ENCODE measurements at regions not wholly inside any gene's neighbourhood (a gene's known extent, or its start where the extent isn't known, plus 50 kb on each side); places are given as distances from the start of the nearest gene placed in this dataset.

DNA sequence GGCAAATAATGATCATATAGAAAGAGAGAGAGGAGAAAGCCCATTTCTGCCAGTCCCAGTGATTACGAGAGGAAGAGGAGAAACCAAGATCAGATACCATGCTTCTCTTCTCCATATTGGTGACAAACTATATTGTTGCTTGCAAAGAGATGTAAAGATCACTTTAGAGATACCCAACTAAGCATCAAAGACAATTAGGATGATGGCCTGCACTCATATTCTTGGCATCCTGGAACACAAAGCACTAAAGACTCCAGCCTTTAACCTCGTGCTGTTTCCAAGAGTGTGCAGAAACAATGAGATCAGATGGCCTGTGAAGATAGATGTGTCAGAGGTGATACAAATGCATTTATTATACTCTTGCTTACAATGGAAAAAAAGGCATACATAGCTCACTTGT is 170.7 kb upstream of the TP63 start:
- H3K4me3 ChIP-seq (ENCODE audit: low read depth, low read length): no peak overlapping the region
- no peaks in the 10 kb centered on the region for H3K27me3 ChIP-seq (ENCODE audit: control insufficient read depth, insufficient read depth, low read length)
- TF ChIP-seq CTCF (IDR thresholded peaks at IDR 0.05; ENCODE audit: insufficient read depth, low read length, severe bottlenecking): no peak
- DNase-seq (ENCODE audit: low read depth) (no peak), FAIRE-seq (no peak)
- H3K36me3 ChIP-seq (ENCODE audit: control insufficient read depth, insufficient read depth, low read length): no peaks in the 10 kb centered on the region

GRCh38 chr3:189464799-189465198 is 166.4 kb upstream of the TP63 start:
- H3K36me3 ChIP-seq (ENCODE audit: control insufficient read depth, insufficient read depth, low read length): no peaks in the 10 kb centered on the region

DNA sequence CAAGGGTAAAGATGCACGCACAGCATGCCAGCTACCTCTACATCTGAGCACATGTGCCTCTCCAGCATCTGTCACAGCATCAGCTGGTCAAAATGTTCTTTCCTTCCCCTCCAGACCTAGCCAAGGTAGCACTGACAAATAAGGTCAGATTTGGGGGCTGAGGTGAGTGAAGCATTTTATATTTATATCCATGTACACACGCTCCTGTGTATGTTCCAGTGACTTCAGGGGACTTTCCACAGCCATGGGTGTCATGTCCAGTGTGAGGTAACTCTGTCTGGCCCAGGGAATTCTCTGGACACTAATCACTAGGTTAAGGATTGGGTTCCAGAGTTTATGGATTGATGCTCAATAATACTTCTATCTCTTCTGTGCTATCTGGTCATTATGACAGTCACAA is 165.2 kb upstream of the TP63 start:
- H3K27me3 ChIP-seq (ENCODE audit: control insufficient read depth, insufficient read depth, low read length): no peaks in the 10 kb centered on the region
- DNase-seq (ENCODE audit: low read depth) (no peak), FAIRE-seq (no peak)
- H3K4me3 ChIP-seq (ENCODE audit: low read depth, low read length): no peak overlapping the region
- no peaks in the 10 kb centered on the region for H3K36me3 ChIP-seq (ENCODE audit: control insufficient read depth, insufficient read depth, low read length)
- no peak for TF ChIP-seq CTCF (IDR thresholded peaks at IDR 0.05; ENCODE audit: insufficient read depth, low read length, severe bottlenecking)

More at GRCh38 chr3:189464799-189465198, 166.4 kb upstream of the TP63 start:
- DNase-seq (ENCODE audit: low read depth) (no peak), FAIRE-seq (no peak)
- TF ChIP-seq CTCF (IDR thresholded peaks at IDR 0.05; ENCODE audit: insufficient read depth, low read length, severe bottlenecking): no peak
- Histone ChIP-seq H3K27me3 (ENCODE audit: control insufficient read depth, insufficient read depth, low read length) (no peaks in the 10 kb centered on the region), H3K4me3 (ENCODE audit: low read depth, low read length) (no peak overlapping the region)

- no peak for TF ChIP-seq CTCF (IDR thresholded peaks at IDR 0.05; ENCODE audit: insufficient read depth, low read length, severe bottlenecking)
- DNase-seq (ENCODE audit: low read depth) (no peak), FAIRE-seq (no peak)
- Histone ChIP-seq H3K36me3 (ENCODE audit: control insufficient read depth, insufficient read depth, low read length) (no peaks in the 10 kb centered on the region), H3K4me3 (ENCODE audit: low read depth, low read length) (no peak overlapping the region), H3K27me3 (ENCODE audit: control insufficient read depth, insufficient read depth, low read length) (no peaks in the 10 kb centered on the region)
Observed at GRCh38 chr3:189467451-189467850, 163.7 kb upstream of the TP63 start.

DNA sequence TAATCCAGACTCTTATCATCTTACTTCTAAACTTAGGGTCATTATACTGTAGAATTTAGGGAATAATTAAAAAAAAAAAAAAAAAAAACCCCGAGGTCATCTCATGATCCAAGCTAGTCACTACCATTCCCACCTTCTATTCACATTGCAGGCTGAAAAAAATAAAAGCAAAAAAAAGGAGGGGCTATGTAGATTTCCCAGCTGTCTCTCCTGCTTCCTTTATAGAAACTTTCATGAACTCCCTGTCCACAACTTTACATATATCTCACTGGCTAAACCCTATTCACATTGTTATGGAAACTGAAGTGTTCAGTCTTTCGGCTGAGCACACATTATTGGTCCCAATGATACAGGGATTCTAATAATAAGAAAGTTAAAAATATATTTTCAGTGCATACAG is 156.2 kb upstream of the TP63 start:
- H3K4me3 ChIP-seq (ENCODE audit: low read depth, low read length): no peak overlapping the region
- no peaks in the 10 kb centered on the region for H3K36me3 ChIP-seq (ENCODE audit: control insufficient read depth, insufficient read depth, low read length)
- no peak for FAIRE-seq
- DNase-seq (ENCODE audit: low read depth): no peak
- H3K27me3 ChIP-seq (ENCODE audit: control insufficient read depth, insufficient read depth, low read length): no peaks in the 10 kb centered on the region
- TF ChIP-seq CTCF (IDR thresholded peaks at IDR 0.05; ENCODE audit: insufficient read depth, low read length, severe bottlenecking): no peak

GRCh38 chr3:189477614-189478013 is 153.6 kb upstream of the TP63 start:
- no peaks in the 10 kb centered on the region for H3K36me3 ChIP-seq (ENCODE audit: control insufficient read depth, insufficient read depth, low read length)
- no peaks in the 10 kb centered on the region for H3K27me3 ChIP-seq (ENCODE audit: control insufficient read depth, insufficient read depth, low read length)
- FAIRE-seq: no peak
- no peak for DNase-seq (ENCODE audit: low read depth)
- TF ChIP-seq CTCF (IDR thresholded peaks at IDR 0.05; ENCODE audit: insufficient read depth, low read length, severe bottlenecking): no peak
- H3K4me3 ChIP-seq (ENCODE audit: low read depth, low read length): no peak overlapping the region

Data from bronchial epithelial cell (primary cell).